SK-N-SH treated with all-trans-retinoic acid at 6 μM for 48 hours (cell line): ENCODE measurements at regions not wholly inside any gene's neighbourhood (a gene's known extent, or its start where the extent isn't known, plus 50 kb on each side); places are given as distances from the start of the nearest gene placed in this dataset.

Experiments used
- BACH2 ChIP-seq: fragments of 250-450 bp; sonication (Bioruptor Pico); IDR thresholded peaks from 2 replicates; pipeline ENCODE4 v1.9.0; 2021; ENCODE audit warnings: mild to moderate bottlenecking, borderline replicate concordance
- CREB5 ChIP-seq: fragments of 250-450 bp; sonication (Bioruptor Pico); IDR thresholded peaks from 2 replicates; pipeline ENCODE4 v1.5.1; 2020; ENCODE audit warnings: low read depth, mild to moderate bottlenecking, moderate library complexity
- GLIS3 ChIP-seq: fragments of 250-450 bp; sonication (Bioruptor Pico); IDR thresholded peaks from 2 replicates; pipeline ENCODE4 v1.5.0; 2020; ENCODE audit warnings: mild to moderate bottlenecking, moderate library complexity
- OSR1 ChIP-seq: fragments of 250-450 bp; sonication (Bioruptor Pico); IDR thresholded peaks from 2 replicates; pipeline ENCODE4 v1.8.0; 2022; ENCODE audit warnings: moderate library complexity, mild to moderate bottlenecking, inconsistent platforms
- PPARA ChIP-seq: fragments of 250-450 bp; sonication (Bioruptor Pico); IDR thresholded peaks from 2 replicates; pipeline ENCODE4 v1.5.0; 2020; ENCODE audit warnings: mild to moderate bottlenecking, borderline replicate concordance
- RARB ChIP-seq: fragments of 250-450 bp; sonication (Bioruptor Pico); IDR thresholded peaks from 2 replicates; pipeline ENCODE4 v1.8.0; 2021; ENCODE audit warnings: mild to moderate bottlenecking, moderate library complexity
- ZNF565 ChIP-seq: fragments of 450-650 bp; formaldehyde crosslinking; conservative IDR thresholded peaks from 2 replicates; pipeline ENCODE4 v1.5.0; 2020; ENCODE audit warnings: low read depth, mild to moderate bottlenecking, moderate library complexity
- ZNF70 ChIP-seq: fragments of 450-650 bp; formaldehyde crosslinking; IDR thresholded peaks from 2 replicates; pipeline ENCODE4 v1.5.0; 2020; ENCODE audit warnings: mild to moderate bottlenecking, moderate library complexity
- TF ChIP-seq, protein P1 (sequence below): fragments of 250-450 bp; sonication (Bioruptor Pico); IDR thresholded peaks from 2 replicates; pipeline ENCODE4 v1.8.0; 2020; ENCODE audit warnings: mild to moderate bottlenecking, moderate library complexity, borderline replicate concordance

DNA sequence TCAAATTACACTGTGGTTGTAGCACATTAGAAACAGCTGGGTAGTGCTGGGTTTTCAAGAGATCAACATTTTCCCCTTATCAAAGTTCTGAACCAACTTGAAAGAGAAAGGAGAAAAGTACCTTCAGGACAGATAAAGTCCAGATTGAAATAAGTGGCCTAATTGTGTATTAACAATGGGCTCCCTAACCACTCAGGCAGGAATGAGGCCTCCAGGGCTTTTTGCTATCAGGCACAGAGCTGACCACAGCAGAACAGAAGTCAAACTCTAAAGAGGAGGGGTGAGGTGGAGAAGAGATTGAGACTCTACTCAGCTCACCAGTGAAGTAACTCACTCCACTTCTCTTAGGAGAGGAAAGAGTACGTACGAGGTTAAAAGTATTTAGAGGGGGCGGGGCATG is 394.1 kb upstream of the PHF14 start:
- TF ChIP-seq ZNF565 (CRISPR knock-in tag) (no peak), RARB (CRISPR knock-in tag) (no peak), OSR1 (no peak), GLIS3 (CRISPR knock-in tag) (no peak), CREB5 (CRISPR knock-in tag) (no peak), ZNF70 (no peak), PPARA (no peak), BACH2 (CRISPR knock-in tag) (no peak)
- TF ChIP-seq, protein P1, sequence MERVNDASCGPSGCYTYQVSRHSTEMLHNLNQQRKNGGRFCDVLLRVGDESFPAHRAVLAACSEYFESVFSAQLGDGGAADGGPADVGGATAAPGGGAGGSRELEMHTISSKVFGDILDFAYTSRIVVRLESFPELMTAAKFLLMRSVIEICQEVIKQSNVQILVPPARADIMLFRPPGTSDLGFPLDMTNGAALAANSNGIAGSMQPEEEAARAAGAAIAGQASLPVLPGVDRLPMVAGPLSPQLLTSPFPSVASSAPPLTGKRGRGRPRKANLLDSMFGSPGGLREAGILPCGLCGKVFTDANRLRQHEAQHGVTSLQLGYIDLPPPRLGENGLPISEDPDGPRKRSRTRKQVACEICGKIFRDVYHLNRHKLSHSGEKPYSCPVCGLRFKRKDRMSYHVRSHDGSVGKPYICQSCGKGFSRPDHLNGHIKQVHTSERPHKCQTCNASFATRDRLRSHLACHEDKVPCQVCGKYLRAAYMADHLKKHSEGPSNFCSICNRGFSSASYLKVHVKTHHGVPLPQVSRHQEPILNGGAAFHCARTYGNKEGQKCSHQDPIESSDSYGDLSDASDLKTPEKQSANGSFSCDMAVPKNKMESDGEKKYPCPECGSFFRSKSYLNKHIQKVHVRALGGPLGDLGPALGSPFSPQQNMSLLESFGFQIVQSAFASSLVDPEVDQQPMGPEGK (CRISPR knock-in tag) = no peak
